RWPE2 (cell line): ENCODE measurements at regions not wholly inside any gene's neighbourhood (a gene's known extent, or its start where the extent isn't known, plus 50 kb on each side); places are given as distances from the start of the nearest gene placed in this dataset.

Source experiments
- ATAC-seq: fragments of 200-7000 bp; cut with Tn5 transposase; 3 replicates; pipeline ENCODE4 v1.9.1; 2021; ENCODE audit warnings: low read depth
- DNase-seq: peaks from one replicate; pipeline ENCODE4 v3.0.0-alpha.2; 2020; ENCODE audit warnings: low spot score
- H3K27ac ChIP-seq: fragments of 450-650 bp; 2 replicates; pipeline ENCODE4 v1.5.1; 2017; ENCODE audit warnings: mild to moderate bottlenecking; ENCODE audit not compliant: poor library complexity, severe bottlenecking
- H3K27me3 ChIP-seq: fragments of 250-450 bp; sonication (Bioruptor Pico); 2 replicates; pipeline ENCODE4 v1.5.1; 2021; ENCODE audit warnings: mild to moderate bottlenecking, moderate library complexity; ENCODE audit not compliant: insufficient read depth, poor library complexity, severe bottlenecking
- H3K36me3 ChIP-seq: fragments of 250-450 bp; sonication (Bioruptor Pico); 2 replicates; pipeline ENCODE4 v1.5.1; 2020; ENCODE audit warnings: low read depth, mild to moderate bottlenecking, moderate library complexity
- H3K4me1 ChIP-seq: fragments of 250-450 bp; sonication (Bioruptor Pico); 2 replicates; pipeline ENCODE4 v1.5.1; 2021; ENCODE audit warnings: mild to moderate bottlenecking, moderate library complexity; ENCODE audit not compliant: insufficient read depth, poor library complexity, severe bottlenecking
- H3K4me3 ChIP-seq: fragments of 250-450 bp; sonication (Bioruptor Pico); 2 replicates; pipeline ENCODE4 v1.5.1; 2021; ENCODE audit warnings: mild to moderate bottlenecking, moderate library complexity; ENCODE audit not compliant: severe bottlenecking
- H3K9me3 ChIP-seq: fragments of 250-450 bp; sonication (Bioruptor Pico); 2 replicates; pipeline ENCODE4 v1.5.1; 2021; ENCODE audit warnings: mild to moderate bottlenecking, moderate library complexity; ENCODE audit not compliant: severe bottlenecking
- TF ChIP-seq, protein P1 (sequence below): fragments of 450-650 bp; IDR thresholded peaks from one replicate; pipeline ENCODE4 v1.5.1; 2017; ENCODE audit warnings: mild to moderate bottlenecking, moderate library complexity; ENCODE audit not compliant: poor library complexity, severe bottlenecking

DNA sequence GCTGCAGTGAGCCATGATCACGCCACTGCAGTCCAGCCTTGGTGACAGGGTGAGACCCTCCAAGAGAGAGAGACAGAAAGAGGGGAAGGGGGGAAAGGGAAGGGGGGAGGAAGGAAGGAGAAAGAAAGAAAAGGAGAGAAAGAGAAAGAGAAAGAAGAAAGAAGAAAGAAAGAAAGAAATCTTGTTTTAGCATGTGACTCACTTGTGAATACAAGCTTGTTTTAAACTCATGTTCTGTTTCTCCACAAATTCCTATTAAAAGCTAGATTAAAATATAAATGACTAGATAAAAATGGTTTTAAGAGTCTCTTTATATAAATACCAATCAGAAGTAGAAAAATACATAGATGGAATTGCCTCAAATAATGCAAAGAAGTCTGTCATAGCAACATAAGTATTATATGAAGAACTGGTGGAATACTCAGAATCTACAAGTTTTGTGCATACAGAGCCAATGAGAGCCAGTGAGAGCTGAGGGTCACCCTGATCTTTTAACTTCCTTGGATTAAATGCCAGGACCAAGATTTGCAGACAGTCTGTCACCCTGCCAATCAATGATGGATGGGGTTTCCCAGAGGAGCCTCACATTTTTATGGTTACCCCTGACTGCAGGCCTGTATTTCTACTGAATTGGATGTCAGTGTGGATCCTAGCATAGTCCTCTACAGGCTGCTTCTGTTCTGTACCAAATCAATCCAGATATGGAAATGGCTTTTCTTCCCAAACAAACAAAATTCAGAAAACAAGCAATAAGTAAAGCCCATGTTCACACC is 50.8 kb upstream of the LY86 start:
- TF ChIP-seq, protein P1, sequence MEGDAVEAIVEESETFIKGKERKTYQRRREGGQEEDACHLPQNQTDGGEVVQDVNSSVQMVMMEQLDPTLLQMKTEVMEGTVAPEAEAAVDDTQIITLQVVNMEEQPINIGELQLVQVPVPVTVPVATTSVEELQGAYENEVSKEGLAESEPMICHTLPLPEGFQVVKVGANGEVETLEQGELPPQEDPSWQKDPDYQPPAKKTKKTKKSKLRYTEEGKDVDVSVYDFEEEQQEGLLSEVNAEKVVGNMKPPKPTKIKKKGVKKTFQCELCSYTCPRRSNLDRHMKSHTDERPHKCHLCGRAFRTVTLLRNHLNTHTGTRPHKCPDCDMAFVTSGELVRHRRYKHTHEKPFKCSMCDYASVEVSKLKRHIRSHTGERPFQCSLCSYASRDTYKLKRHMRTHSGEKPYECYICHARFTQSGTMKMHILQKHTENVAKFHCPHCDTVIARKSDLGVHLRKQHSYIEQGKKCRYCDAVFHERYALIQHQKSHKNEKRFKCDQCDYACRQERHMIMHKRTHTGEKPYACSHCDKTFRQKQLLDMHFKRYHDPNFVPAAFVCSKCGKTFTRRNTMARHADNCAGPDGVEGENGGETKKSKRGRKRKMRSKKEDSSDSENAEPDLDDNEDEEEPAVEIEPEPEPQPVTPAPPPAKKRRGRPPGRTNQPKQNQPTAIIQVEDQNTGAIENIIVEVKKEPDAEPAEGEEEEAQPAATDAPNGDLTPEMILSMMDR: no peak
- H3K27me3 ChIP-seq: peaks cover 4% of the 10 kb centered on the region
- no peaks in the 10 kb centered on the region for H3K9me3 ChIP-seq

DNA sequence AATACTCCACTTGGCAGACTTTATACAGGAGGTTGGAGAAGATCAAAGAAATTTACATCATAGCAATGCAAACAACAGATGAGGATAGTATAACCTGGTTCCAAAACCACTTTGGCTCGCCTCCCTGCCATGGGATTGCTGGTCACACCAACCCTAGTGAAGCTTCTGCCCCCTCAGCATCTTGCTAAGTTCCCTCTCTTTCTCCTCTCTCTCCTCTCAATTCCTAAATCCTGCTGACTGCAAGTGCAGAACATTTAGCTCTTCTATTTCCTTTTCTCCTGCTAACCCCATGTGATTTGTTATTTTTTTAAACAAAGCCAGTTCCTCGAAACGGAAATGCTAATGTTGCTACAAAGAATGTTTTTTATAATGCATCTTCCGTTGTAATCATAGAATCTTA is 50.3 kb upstream of the LY86 start:
- TF ChIP-seq, protein P1: no peak
- Histone ChIP-seq H3K4me3 (no peak overlapping the region), H3K27me3 (peaks cover 9% of the 10 kb centered on the region), H3K9me3 (no peaks in the 10 kb centered on the region), H3K4me1 (no peaks in the 10 kb centered on the region), H3K36me3 (no peaks in the 10 kb centered on the region), H3K27ac (no peak overlapping the region)
- ATAC-seq (no peak), DNase-seq (no peak)

More for the DNA sequence above, 50.8 kb upstream of the LY86 start:
- Histone ChIP-seq H3K36me3 (no peaks in the 10 kb centered on the region), H3K4me1 (peaks cover 1% of the 10 kb centered on the region), H3K27ac (no peak overlapping the region), H3K4me3 (no peak overlapping the region)
- ATAC-seq: no peak
- DNase-seq: no peak
